ENCODE measurements at regions not wholly inside any gene's neighbourhood (a gene's known extent, or its start where the extent isn't known, plus 50 kb on each side); places are given as distances from the start of the nearest gene placed in this dataset.

DNA sequence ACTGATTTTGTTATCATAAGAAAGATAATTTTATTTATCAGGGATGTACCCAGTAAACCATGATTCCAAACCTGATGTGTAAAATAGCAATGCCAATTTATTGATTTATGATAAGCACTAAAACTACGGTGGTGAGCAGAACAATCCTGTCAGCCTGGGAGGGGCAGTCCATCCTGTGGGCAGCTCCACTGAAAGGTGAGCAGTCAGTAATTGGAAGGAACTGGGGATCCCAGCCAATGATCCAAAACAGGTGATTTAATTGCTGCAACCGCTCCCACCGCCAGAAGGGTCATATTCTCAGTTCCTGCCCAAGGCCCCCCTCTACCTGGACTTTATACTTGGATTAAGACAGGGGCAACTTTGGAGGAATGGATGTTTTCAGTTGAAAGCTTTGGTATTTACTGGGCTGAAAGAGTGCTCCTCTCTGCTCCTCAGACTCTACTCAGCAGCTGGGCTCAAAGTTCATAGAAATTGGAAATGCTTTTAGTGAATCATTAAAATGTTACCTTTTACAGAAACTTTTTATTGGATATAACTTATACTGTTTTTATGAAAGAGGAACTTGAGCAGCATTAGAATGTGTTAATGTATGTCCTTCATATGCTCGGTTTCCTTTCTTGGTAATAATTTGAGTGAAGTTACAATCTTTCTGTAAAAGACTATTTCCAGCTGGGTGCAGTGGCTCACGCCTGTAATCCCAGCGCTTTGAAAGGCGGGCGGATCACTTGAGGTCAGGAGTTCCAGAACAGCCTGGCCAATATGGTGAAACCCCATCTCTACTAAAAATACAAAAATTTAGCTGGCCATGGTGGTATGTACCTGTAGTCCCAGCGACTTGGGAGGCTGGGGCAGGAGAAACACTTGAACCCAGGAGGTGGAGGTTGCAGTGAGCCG lies 198.6 kb upstream of the IL12A start:
- Histone ChIP-seq H3K4me2 (ENCODE audit: low read length) (no peak overlapping the region), H3K27ac (no peak overlapping the region), H3K27me3 (ENCODE audit: control insufficient read depth, insufficient read depth, low read length) (no peaks in the 10 kb centered on the region), H3K36me3 (ENCODE audit: control insufficient read depth, insufficient read depth, low read length) (no peaks in the 10 kb centered on the region), H2AFZ (no peak overlapping the region), H3K79me2 (no peaks in the 10 kb centered on the region), H3K4me1 (peaks cover 15% of the 10 kb centered on the region), H3K9me3 (ENCODE audit: control insufficient read depth, low read length) (no peaks in the 10 kb centered on the region), H3K4me3 (ENCODE audit: low read depth, low read length) (no peak overlapping the region), H3K9ac (no peak overlapping the region)
- TF ChIP-seq, protein P1, sequence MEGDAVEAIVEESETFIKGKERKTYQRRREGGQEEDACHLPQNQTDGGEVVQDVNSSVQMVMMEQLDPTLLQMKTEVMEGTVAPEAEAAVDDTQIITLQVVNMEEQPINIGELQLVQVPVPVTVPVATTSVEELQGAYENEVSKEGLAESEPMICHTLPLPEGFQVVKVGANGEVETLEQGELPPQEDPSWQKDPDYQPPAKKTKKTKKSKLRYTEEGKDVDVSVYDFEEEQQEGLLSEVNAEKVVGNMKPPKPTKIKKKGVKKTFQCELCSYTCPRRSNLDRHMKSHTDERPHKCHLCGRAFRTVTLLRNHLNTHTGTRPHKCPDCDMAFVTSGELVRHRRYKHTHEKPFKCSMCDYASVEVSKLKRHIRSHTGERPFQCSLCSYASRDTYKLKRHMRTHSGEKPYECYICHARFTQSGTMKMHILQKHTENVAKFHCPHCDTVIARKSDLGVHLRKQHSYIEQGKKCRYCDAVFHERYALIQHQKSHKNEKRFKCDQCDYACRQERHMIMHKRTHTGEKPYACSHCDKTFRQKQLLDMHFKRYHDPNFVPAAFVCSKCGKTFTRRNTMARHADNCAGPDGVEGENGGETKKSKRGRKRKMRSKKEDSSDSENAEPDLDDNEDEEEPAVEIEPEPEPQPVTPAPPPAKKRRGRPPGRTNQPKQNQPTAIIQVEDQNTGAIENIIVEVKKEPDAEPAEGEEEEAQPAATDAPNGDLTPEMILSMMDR (IDR thresholded peaks at IDR 0.05), result no peak

GRCh38 chr3:159791336-159791735 lies 197.3 kb upstream of the IL12A start:
- no peak overlapping the region for H2AFZ ChIP-seq
- no peaks in the 10 kb centered on the region for H3K27me3 ChIP-seq (ENCODE audit: control insufficient read depth, insufficient read depth, low read length)
- H3K9ac ChIP-seq, result no peak overlapping the region
- H3K9me3 ChIP-seq (ENCODE audit: control insufficient read depth, low read length), result no peaks in the 10 kb centered on the region
- H3K79me2 ChIP-seq, result no peaks in the 10 kb centered on the region
- H3K36me3 ChIP-seq (ENCODE audit: control insufficient read depth, insufficient read depth, low read length), result no peaks in the 10 kb centered on the region
- TF ChIP-seq, protein P1 (IDR thresholded peaks at IDR 0.05), result no peak
- H3K4me1 ChIP-seq, result peaks cover 15% of the 10 kb centered on the region
- H3K4me2 ChIP-seq (ENCODE audit: low read length), result no peak overlapping the region
- H3K27ac ChIP-seq, result no peak overlapping the region
- no peak overlapping the region for H3K4me3 ChIP-seq (ENCODE audit: low read depth, low read length)

- Histone ChIP-seq H3K79me2 (no peaks in the 10 kb centered on the region), H3K9ac (no peak overlapping the region), H2AFZ (no peak overlapping the region), H3K27ac (no peak overlapping the region), H3K36me3 (ENCODE audit: control insufficient read depth, insufficient read depth, low read length) (no peaks in the 10 kb centered on the region), H3K4me2 (ENCODE audit: low read length) (no peak overlapping the region), H3K9me3 (ENCODE audit: control insufficient read depth, low read length) (no peaks in the 10 kb centered on the region), H3K27me3 (ENCODE audit: control insufficient read depth, insufficient read depth, low read length) (no peaks in the 10 kb centered on the region), H3K4me3 (ENCODE audit: low read depth, low read length) (no peak overlapping the region), H3K4me1 (peaks cover 11% of the 10 kb centered on the region)
- TF ChIP-seq, protein P1 (IDR thresholded peaks at IDR 0.05), result no peak
Measured at GRCh38 chr3:159792070-159792469, 196.6 kb upstream of the IL12A start.

DNA sequence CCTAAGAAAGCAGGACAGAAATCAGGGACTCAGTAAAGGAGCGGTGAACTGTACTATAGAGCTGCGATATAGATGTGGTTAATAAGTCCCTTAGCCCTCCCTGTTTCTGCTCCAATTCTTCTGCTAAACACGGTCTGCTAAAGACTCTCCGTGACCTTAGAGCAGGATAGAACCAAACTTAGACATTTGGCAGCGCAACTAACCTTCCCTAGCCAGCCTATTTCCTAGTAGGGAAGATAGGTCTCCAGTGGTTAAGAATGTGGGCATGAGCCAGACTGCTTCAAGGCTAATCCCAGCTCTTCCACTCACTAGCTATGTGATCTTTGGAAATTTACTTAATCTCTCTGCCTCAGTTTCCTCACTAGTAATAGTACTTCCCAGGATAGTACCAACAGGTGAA lies 193.6 kb upstream of the IL12A start:
- TF ChIP-seq, protein P1 (IDR thresholded peaks at IDR 0.05), result no peak
- H2AFZ ChIP-seq, result no peak overlapping the region
- H3K9ac ChIP-seq, result no peak overlapping the region
- no peaks in the 10 kb centered on the region for H3K27me3 ChIP-seq (ENCODE audit: control insufficient read depth, insufficient read depth, low read length)
- no peak overlapping the region for H3K27ac ChIP-seq
- H3K4me2 ChIP-seq (ENCODE audit: low read length), result no peak overlapping the region
- no peak overlapping the region for H3K4me3 ChIP-seq (ENCODE audit: low read depth, low read length)
- no peaks in the 10 kb centered on the region for H3K4me1 ChIP-seq
- H3K36me3 ChIP-seq (ENCODE audit: control insufficient read depth, insufficient read depth, low read length), result no peaks in the 10 kb centered on the region
- no peaks in the 10 kb centered on the region for H3K9me3 ChIP-seq (ENCODE audit: control insufficient read depth, low read length)
- no peaks in the 10 kb centered on the region for H3K79me2 ChIP-seq

Measured in parathyroid adenoma (tissue), 2 donors.